K562 (cell line): ENCODE measurements at regions not wholly inside any gene's neighbourhood (a gene's known extent, or its start where the extent isn't known, plus 50 kb on each side); places are given as distances from the start of the nearest gene placed in this dataset.

ENCODE experiments used
- CTCF ChIP-seq, 3 experiments: IDR thresholded peaks in 2 of 3; conservative IDR thresholded peaks in 1 of 3; 2 replicates each; pipeline ENCODE4 v1.5.1; 2011 to 2012; ENCODE audit warnings: low read length in 3 of 3, mild to moderate bottlenecking in 3 of 3, control low read depth in 2 of 3, improper control_type of control experiment in 1 of 3, inconsistent platforms in 1 of 3, low read depth in 1 of 3, mixed read lengths in 1 of 3, moderate library complexity in 1 of 3; ENCODE audit not compliant: insufficient read depth in 2 of 3
- E2F3 ChIP-seq: fragments of 250-450 bp; sonication (Bioruptor Pico); IDR thresholded peaks from 2 replicates; pipeline ENCODE4 v1.4.0; 2020; ENCODE audit warnings: mild to moderate bottlenecking
- EWSR1 ChIP-seq: fragments of 450-650 bp; IDR thresholded peaks from 2 replicates; pipeline ENCODE4 v1.6.1; 2018; ENCODE audit warnings: borderline replicate concordance, mild to moderate bottlenecking, low read depth, moderate library complexity; ENCODE audit not compliant: partially characterized antibody
- FOXA3 ChIP-seq, 2 experiments: fragments of 450-650 bp in 1 of 2; sonication (generic) in 1 of 2; formaldehyde crosslinking; IDR thresholded peaks in 1 of 2; conservative IDR thresholded peaks in 1 of 2; 2 replicates each; pipeline versions ENCODE4 v1.4.0 to v1.8.0; 2020 to 2022; ENCODE audit warnings: mild to moderate bottlenecking in 2 of 2, missing genetic modification reagents in 1 of 2
- FOXP4 ChIP-seq: sonication (generic); formaldehyde crosslinking; IDR thresholded peaks from 2 replicates; pipeline ENCODE4 v1.8.0; 2022; ENCODE audit warnings: mild to moderate bottlenecking, missing genetic modification reagents, borderline replicate concordance
- GATAD2A ChIP-seq: fragments of 450-650 bp; IDR thresholded peaks from 2 replicates; pipeline ENCODE4 v1.6.1; 2017
- GTF3C2 ChIP-seq: IDR thresholded peaks from 3 replicates; pipeline ENCODE4 v1.6.1; 2011; ENCODE audit warnings: borderline replicate concordance, mild to moderate bottlenecking, moderate library complexity; ENCODE audit not compliant: insufficient read length; ENCODE audit errors: extremely low read depth
- NCOA6 ChIP-seq: fragments of 450-650 bp; IDR thresholded peaks from 2 replicates; pipeline ENCODE4 v1.6.1; 2017; ENCODE audit warnings: mild to moderate bottlenecking
- SPI1 ChIP-seq: IDR thresholded peaks from 2 replicates; pipeline ENCODE4 v1.6.1; 2011; ENCODE audit warnings: low read depth, low read length, control low read depth, borderline replicate concordance
- ZBTB5 ChIP-seq: fragments of 450-650 bp; IDR thresholded peaks from 2 replicates; pipeline ENCODE4 v1.6.1; 2017; ENCODE audit warnings: antibody characterized with exemption
- ZBTB7A ChIP-seq: IDR thresholded peaks from 2 replicates; pipeline ENCODE4 v1.6.1; 2011; ENCODE audit warnings: low read depth, mild to moderate bottlenecking, low read length, moderate library complexity, borderline replicate concordance; ENCODE audit not compliant: control insufficient read depth
- ZNF134 ChIP-seq: fragments of 250-450 bp; sonication (Bioruptor Pico); conservative IDR thresholded peaks from 2 replicates; pipeline ENCODE4 v1.4.0; 2020
- ZNF274 ChIP-seq: IDR thresholded peaks from 2 replicates; pipeline ENCODE4 v1.6.1; 2011; ENCODE audit warnings: low read depth, mild to moderate bottlenecking, low read length, moderate library complexity, borderline replicate concordance
- ZNF354B ChIP-seq: fragments of 250-450 bp; sonication (Bioruptor Pico); IDR thresholded peaks from 2 replicates; pipeline ENCODE4 v1.4.0; 2020
- ZNF436 ChIP-seq: fragments of 250-450, 450-650 bp; sonication (Bioruptor Pico); formaldehyde crosslinking; IDR thresholded peaks from 2 replicates; pipeline ENCODE4 v1.7.0; 2020; ENCODE audit warnings: mild to moderate bottlenecking
- ZNF507 ChIP-seq: conservative IDR thresholded peaks from 2 replicates; pipeline ENCODE4 v1.6.1; 2017; ENCODE audit warnings: missing genetic modification characterization, missing compliant biosample characterization
- ZNF512 ChIP-seq: IDR thresholded peaks from 2 replicates; pipeline ENCODE4 v1.6.1; 2016; ENCODE audit warnings: missing genetic modification characterization, missing compliant biosample characterization

- TF ChIP-seq GTF3C2 (no peak), NCOA6 (no peak), GATAD2A (peak; percentile 62; the same call in 1 of the 2 replicates), CTCF (IDR thresholded peaks at IDR 0.05 in 2 of 3, conservative IDR thresholded peaks at IDR 0.05 in 1 of 3; ENCODE audit: insufficient read depth in 2 of 3, low read depth in 1 of 3, low read length in 3 of 3) (no peak), ZNF274 (no peak), ZNF354B (CRISPR knock-in tag) (no peak), ZNF512 (tag) (no peak), FOXA3 (CRISPR knock-in tag; conservative IDR thresholded peaks at IDR 0.05 in 1 of 2, IDR thresholded peaks at IDR 0.05 in 1 of 2) (no peak), ZBTB7A (peak; percentile 19; the same call in 1 of the 2 replicates), ZNF436 (CRISPR knock-in tag) (no peak), EWSR1 (no peak), ZNF507 (no peak), SPI1 (no peak), ZNF134 (CRISPR knock-in tag) (no peak), E2F3 (CRISPR knock-in tag) (no peak), ZBTB5 (no peak), FOXP4 (CRISPR knock-in tag) (no peak)
Measured at GRCh38 chr7:29647020-29647654, 83.5 kb downstream of the PRR15 start (continued).
